ENCODE measurements at regions not wholly inside any gene's neighbourhood (a gene's known extent, or its start where the extent isn't known, plus 50 kb on each side); places are given as distances from the start of the nearest gene placed in this dataset.

DNA sequence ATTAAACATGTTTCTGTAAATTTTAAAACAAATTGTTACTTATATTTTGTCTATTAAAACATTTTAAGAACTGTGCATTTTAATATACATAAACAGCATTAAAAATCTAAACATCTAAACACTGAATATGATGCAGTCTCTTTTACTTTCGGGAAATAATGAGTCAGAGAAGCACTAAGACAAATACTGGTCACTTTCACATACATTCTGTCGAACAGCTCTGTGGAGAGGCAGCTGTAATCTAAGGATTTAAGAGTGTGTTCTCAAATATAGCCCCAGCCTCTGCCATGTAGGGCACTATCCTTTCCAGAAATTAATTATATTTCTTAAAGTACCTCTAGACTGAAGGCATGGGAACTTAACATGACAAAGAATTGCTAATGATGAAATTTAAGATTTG is 89.6 kb upstream of the PTGFR start:
- intact Hi-C loops (cut with DNase I): no loop called here
- DNase-seq (ENCODE audit: low spot score): no peak

DNA sequence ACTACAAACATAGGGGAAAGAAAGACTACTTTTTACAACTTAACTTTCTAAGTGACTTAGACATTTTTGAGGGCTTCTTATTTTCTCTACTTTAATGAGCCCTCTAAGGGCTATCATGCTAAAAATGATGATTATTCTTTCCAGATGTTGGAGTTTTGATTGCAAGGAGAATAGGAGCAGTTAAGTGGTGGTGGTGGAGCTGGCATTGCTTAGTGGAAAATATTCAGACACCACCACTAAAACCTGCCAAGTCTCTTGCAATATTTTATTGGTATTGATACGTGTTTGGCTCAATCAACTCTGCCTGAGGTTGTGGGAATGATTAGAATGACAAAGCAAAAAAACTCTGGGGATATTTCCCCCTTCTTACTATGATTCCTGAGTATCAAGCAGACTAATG is 82.6 kb upstream of the PTGFR start:
- intact Hi-C loops (cut with DNase I): no loop called here
- no peak for DNase-seq (ENCODE audit: low spot score)

DNA sequence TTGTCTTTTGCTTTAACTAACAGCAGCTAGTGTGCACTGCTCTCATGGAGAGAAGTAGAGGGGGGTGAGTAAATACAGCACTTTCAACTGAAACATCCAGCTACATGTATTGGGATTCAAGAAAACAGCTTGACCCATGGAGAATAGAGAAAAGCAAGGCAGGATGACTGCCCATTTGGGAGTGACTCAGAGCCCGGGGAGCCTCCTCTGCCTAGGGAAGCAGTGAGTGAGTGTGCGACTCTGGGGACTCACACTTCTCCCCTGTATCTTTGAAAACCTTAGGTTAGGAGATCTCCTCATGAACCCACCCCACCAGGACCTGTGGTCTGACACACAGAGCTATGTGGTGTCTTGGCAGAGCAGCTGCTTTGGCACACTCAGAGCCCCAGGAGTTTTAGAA is 82.0 kb upstream of the PTGFR start:
- intact Hi-C loops (cut with DNase I): no loop called here
- DNase-seq (ENCODE audit: low spot score): no peak

DNA sequence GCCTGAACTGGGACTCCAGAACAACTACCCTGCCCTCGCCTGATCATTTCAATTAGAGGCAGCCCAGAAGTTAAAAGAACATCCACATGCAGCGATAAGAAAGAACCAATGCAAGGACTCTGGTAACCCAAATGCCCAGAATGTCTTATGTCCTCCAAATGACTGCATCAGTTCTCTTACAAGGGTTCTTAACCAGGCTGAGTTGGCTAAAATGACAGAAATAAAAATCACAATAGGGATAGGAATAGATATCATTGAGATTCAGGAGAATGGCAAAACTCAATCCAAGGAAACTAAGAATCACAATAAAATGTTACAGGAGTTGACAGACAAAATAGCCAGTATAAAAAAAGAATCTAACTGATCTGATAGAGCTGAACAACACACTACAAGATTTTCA is 80.1 kb upstream of the PTGFR start:
- no peak for DNase-seq (ENCODE audit: low spot score)
- intact Hi-C loops (cut with DNase I): no loop called here

DNA sequence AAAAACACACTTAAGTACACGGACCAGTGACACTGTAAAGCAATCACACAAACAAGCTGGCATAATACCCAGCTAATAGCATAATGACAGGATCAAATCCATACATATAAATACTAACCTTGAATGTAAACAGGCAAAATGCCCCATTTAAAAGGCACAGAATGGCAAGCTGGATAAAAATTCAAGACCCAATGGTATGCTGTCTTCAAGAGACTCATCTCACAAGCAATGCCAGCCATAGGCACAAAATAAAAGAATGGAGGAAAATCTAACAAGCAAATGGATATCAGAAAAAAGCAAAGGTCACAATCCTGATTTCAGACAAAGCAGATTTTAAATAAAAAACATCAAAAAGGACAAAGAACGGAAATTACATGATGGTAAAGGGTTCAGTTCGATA is 79.1 kb upstream of the PTGFR start:
- intact Hi-C loops (cut with DNase I): no loop called here
- no peak for DNase-seq (ENCODE audit: low spot score)

DNA sequence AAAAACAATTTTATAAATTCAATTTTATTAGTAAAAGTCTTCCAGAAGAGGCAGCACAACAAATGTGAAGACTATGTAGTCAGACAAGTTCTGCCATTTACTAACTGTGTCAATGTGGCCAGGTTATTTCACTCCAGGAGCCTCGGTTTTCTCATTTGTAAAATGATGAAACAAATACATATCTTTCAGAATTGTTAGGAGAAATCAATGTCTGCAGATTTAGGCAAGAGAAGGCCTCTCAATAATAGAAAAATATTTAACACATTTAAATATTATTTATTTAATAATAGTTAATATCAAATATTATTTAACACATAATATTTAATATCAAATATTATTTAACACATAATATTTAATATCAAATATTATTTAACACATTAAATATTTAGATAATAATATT is 75.6 kb upstream of the PTGFR start:
- intact Hi-C loops (cut with DNase I): no loop called here
- DNase-seq (ENCODE audit: low spot score): no peak

DNA sequence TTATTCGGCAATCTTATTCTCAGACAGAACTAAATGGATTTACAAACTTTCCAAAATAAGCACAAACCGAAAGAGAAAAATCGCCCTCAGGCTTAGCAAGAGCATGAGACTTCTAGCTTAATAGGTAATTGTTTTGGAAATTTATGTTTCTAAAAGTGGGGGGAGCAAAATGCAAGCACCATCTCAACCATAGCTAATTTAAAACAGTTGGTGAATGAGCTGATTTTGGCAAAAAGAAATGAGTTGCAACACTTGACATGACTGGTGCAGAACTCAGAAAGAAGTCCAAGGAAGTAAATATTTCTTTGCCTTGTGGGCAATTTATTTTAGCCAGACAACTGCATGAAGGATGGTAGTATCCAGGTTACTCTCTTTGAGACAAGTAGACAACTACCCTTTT is 71.5 kb upstream of the PTGFR start:
- DNase-seq (ENCODE audit: low spot score): no peak

DNA sequence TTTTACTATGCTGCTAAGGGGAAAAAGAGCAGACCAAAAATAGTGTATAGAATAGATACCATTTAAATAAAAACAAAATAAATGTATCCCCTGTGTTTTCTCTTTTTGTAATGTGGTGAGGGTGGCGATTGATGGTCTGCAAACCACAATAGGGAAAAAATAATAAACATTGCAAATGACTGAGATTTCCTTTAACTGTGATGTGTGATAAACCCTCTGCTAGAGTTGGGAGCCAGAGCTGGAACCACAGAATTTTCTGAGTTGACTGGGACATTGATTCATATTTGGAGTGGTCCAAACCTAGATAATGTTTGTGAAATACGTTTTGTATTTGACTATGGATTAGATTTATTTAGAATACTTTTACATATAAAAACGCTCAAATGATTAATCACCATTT is 70.6 kb upstream of the PTGFR start:
- intact Hi-C loops (cut with DNase I): no loop called here

More for the DNA sequence above, 71.5 kb upstream of the PTGFR start:
- intact Hi-C loops (cut with DNase I): no loop called here

DNA sequence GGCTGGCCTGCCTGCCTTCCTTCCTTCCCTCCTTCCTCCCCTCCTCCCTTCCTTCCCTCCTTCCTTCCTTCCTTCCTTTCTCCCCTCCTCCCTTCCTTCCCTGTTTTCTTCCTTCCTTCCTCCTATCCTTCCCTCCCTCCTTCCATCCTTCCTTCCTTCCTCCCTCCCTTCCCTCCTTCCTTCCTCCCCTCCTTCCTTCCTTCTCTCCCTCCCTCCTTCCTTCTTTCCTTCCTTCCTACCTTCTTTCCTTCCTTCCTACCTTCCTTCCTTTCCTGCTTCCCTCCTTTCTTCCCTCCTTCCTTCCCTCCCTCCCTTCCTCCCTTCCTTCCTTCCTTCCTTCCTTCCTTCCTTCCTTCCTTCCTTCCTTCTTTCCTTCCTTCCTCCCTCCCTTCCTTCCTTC is 70.1 kb upstream of the PTGFR start:
- intact Hi-C loops (cut with DNase I): no loop called here
- DNase-seq (ENCODE audit: low spot score): no peak

More for the DNA sequence above, 70.6 kb upstream of the PTGFR start:
- no peak for DNase-seq (ENCODE audit: low spot score)

DNA sequence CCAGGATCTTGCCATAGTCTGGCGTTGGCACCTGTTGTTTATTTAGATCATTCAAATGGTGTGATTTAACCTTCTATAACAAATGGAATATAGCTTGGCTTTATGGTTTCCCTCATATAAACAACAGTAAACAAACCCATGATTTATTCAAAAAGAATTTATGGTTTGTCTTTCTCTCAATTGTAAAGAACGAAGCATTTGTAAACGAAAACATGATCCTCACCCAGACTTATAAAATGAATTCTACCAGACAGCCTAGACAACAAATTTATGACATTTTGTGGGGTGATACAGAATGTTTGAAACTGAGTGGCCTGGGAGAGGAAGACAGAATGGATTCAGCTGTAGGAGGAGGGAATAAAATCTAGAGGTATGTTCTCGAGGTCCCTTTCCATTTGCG is 66.1 kb upstream of the PTGFR start:
- intact Hi-C loops (cut with DNase I): no loop called here
- DNase-seq (ENCODE audit: low spot score): no peak

DNA sequence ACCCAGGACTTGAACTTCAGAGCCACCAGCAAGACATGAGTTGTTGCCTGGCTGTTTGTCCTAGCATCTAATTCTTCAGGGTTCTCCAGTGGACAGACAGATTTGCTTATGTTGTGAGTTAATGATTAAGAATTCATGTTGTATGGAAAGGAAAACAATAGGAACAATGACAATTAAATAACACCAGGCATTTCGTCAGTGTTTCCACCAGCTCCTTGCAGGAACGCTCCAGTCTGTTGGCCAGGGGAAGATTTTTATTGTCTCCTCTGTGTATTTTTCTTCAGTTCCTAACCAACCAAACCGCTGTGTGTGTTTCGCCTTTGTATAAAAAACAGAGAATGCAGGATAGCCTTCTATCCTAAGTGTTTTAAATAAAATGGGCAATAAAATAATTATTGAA is 64.4 kb upstream of the PTGFR start:
- intact Hi-C loops (cut with DNase I): no loop called here
- no peak for DNase-seq (ENCODE audit: low spot score)

DNA sequence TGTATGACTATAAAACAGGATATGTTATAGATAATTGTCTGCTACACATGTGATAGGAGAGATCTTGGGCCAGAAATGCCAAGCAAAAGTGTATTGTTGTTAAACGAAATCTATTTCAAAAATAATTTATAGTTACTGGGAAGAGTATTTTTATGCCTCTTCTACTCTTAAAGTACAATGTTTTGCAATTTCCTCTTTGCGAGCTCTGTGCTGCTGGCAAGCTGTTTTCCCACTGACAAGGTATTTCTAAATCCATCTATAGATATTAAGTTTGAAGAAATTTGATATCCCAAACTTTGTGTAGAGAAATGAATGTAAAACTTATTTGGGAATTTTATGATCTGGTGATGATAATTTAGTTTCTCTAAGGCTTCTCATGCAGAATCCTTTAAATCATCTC is 63.3 kb upstream of the PTGFR start:
- intact Hi-C loops (cut with DNase I): no loop called here

DNA sequence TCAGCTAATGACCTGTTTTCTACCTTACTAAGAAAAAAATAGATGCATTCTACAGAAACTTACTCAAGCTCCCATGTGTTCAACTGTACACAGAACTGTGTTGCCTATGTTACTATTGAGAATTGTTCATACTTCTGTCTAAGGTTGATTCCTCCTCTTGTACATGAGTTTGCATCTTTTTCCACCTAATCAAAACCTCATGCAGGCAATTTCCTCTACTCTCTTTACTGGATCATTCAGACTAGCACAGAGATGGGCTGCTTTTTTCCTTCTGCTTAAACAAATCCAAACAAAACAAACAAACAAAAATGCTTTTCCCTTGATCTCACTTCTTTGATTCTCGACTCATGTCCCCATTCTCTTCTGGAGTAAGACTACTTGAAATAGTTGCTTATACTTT is 58.8 kb upstream of the PTGFR start:
- intact Hi-C loops (cut with DNase I): no loop called here
- no peak for DNase-seq (ENCODE audit: low spot score)

More for the DNA sequence above, 63.3 kb upstream of the PTGFR start:
- no peak for DNase-seq (ENCODE audit: low spot score)

DNA sequence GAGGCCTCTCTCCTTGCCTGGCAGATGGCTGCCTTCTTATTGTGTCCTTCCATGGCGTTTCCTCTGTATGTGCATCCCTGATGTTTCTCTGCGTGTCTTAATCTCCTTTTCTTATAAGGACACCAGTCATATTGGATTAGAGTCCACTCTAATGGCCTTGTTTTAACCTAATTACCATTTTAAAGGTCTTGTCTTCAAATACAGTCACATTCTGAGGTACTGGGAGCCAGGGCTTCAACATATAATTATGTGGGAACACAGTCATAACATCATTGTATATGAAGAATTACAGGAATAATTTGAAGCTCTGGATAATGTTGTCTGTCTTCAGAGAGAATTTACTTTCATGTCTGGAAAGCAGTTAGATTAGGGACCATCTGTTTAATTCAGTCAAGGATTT is 56.4 kb upstream of the PTGFR start:
- intact Hi-C loops (cut with DNase I): no loop called here
- DNase-seq (ENCODE audit: low spot score): no peak

DNA sequence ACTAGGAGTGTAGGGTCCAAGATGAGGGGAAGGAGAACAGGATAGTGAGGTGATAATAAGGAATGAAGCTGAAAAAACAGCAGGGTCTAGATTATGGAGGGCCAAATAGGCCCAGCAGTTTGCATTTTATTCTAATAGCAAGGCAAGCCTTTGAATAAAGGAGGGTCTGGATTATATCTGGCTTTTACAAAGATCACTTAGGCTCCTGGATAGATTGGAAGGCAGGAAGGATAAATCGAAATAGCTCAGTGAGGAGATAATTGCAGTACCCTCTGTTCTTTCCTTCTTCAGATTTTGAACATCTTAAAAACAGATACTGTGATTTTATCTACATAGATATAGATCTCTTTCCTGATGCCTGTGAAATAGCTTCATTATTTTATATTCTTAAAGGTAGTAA is 53.8 kb upstream of the PTGFR start:
- DNase-seq (ENCODE audit: low spot score): no peak
- intact Hi-C loops (cut with DNase I): no loop called here

DNA sequence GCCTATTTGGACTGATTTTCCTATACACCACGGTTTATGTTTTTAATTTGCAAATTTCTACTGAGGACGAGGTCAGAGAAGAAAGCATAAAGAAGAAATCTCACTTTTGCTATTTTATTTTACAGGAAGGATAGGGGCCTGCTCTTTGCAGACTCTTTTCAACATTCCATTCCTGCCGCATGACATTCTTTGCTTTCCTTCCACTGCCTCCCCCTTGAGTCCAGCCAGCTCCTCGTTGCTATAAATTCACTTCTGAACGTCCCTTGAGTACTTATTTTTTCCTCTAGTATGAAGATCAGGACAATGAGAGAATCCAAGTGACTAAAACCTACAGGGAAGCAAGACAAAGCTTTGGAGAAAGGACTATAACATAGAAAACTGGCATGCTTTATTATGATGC is 53.4 kb upstream of the PTGFR start:
- intact Hi-C loops (cut with DNase I): no loop called here
- DNase-seq (ENCODE audit: low spot score): no peak

DNA sequence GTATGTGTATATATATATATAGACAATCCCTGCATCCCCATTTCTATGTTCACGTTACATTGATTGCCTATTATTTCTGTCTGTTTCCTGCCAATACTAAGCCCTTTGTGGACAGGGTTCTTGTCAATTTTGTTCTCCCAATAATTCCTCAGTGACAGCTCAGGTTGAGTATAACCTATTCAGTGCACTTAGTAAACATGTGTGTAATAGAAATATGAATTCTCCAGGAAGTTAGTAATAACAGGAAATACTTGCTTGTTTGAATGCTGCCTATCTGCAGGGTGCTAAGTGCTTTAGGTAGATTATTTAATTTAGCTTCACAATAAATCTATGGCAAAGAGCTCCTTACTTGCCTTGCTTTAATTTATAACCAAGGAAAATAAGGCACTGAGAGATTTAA is 52.8 kb upstream of the PTGFR start:
- DNase-seq (ENCODE audit: low spot score): no peak
- intact Hi-C loops (cut with DNase I): no loop called here

DNA sequence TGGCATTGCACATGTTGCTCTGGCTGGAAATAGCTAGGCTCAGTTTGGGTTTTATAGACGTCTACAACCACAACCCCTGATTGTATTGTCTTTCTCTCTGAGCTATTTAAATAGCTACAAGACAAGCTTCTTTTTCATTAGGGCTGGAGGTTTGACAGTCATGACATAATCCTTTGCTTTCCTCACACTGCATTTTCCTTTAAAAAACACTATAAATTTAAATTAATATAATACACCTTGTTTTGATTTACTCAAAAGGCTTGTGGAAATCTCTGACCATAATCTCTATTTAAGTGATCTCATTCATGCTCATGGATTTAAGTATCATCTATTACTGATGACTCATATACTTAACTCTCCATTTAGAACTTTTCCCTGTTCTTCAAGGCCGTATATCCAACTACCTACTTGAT is 50.4 kb upstream of the PTGFR start:
- no peak for DNase-seq (ENCODE audit: low spot score)
- intact Hi-C loops (cut with DNase I): no loop called here

All from cardiac septum (tissue), 1 donor.